Endothelial cell of umbilical vein (primary cell): ENCODE measurements at regions not wholly inside any gene's neighbourhood (a gene's known extent, or its start where the extent isn't known, plus 50 kb on each side); places are given as distances from the start of the nearest gene placed in this dataset.

ENCODE experiments used
- BruUV-seq: library from RNA; stranded (reverse); fragments of 400-500 nt; replicated peaks from 2 replicates; lab custom pipeline; 2021; lab: Mats Ljungman, UMichigan
- CTCF ChIA-PET: fragments of 300-600, 350-600 bp; sonication (Branson Sonifier 250); formaldehyde crosslinking; loops from one replicate; lab custom pipeline; 2021; ENCODE audit warnings: antibody characterized with exemption, inconsistent platforms; lab: Charles Lee
- POLR2A ChIA-PET: fragments of 300-600, 350-600 bp; sonication (Branson Sonifier 250); formaldehyde crosslinking; loops from one replicate; lab custom pipeline; 2021; ENCODE audit warnings: antibody characterized with exemption, inconsistent platforms; lab: Charles Lee
- DNase-seq: peaks from one replicate; pipeline ENCODE4 v3.0.0-alpha.2; 2011; ENCODE audit warnings: low read depth, low spot score
- FAIRE-seq: peaks from 2 replicates; lab custom pipeline; 2011; peaks lifted over from hg19 to GRCh38; lab: Jason Lieb, UNC
- H2AFZ ChIP-seq: 2 replicates; pipeline ENCODE4 v1.6.0; 2012; ENCODE audit warnings: low read depth, low read length, control low read depth, inconsistent platforms
- H3K27ac ChIP-seq: 2 replicates; pipeline ENCODE4 v1.5.1; 2011; ENCODE audit warnings: low read depth, mild to moderate bottlenecking, control low read depth, low read length, moderate library complexity; ENCODE audit not compliant: insufficient read depth
- H3K27me3 ChIP-seq, 2 experiments: 2 replicates each; pipeline versions ENCODE4 v1.6.0 to v1.6.1; 2011; ENCODE audit warnings: low read length in 2 of 2, mixed read lengths in 1 of 2; ENCODE audit not compliant: control insufficient read depth in 2 of 2, insufficient read depth in 2 of 2
- H3K36me3 ChIP-seq, 2 experiments: 2 replicates in 1 of 2; 3 replicates in 1 of 2; pipeline ENCODE4 v1.5.1; 2011; ENCODE audit warnings: low read length in 2 of 2, mild to moderate bottlenecking in 1 of 2, moderate library complexity in 1 of 2; ENCODE audit not compliant: control insufficient read depth in 2 of 2, insufficient read depth in 2 of 2; ENCODE audit errors: extremely low read depth in 1 of 2
- H3K4me1 ChIP-seq: 3 replicates; pipeline ENCODE4 v1.5.1; 2011; ENCODE audit warnings: mild to moderate bottlenecking, low read length; ENCODE audit not compliant: control insufficient read depth, insufficient read depth; ENCODE audit errors: extremely low read depth
- H3K4me2 ChIP-seq: 2 replicates; pipeline ENCODE4 v1.6.1; 2011; ENCODE audit warnings: low read length, control low read depth, mixed read lengths; ENCODE audit not compliant: insufficient read depth
- H3K4me3 ChIP-seq, 3 experiments: fragments of 200-600 bp in 1 of 3; sonication (generic), shearing (Covaris generic) in 1 of 3; replicated peaks in 1 of 3; 2 replicates each; pipeline ENCODE4 v1.5.1; 2011 to 2016; ENCODE audit warnings: control low read depth in 3 of 3, low read length in 3 of 3, mild to moderate bottlenecking in 2 of 3, inconsistent platforms in 1 of 3, low read depth in 1 of 3, moderate library complexity in 1 of 3; ENCODE audit not compliant: insufficient read depth in 1 of 3
- H3K79me2 ChIP-seq: 2 replicates; pipeline ENCODE4 v1.6.0; 2012; ENCODE audit warnings: low read length, inconsistent platforms; ENCODE audit not compliant: control insufficient read depth, insufficient read depth
- H3K9ac ChIP-seq: replicated peaks from 2 replicates; pipeline ENCODE3; 2011; ENCODE audit warnings: low read length, control low read depth; ENCODE audit not compliant: insufficient read depth; ENCODE audit errors: extremely low read depth
- H3K9me1 ChIP-seq: replicated peaks from 3 replicates; pipeline ENCODE4 v1.6.0; 2011; ENCODE audit warnings: mild to moderate bottlenecking, low read length; ENCODE audit not compliant: control insufficient read depth, insufficient read depth; ENCODE audit errors: extremely low read depth
- H3K9me3 ChIP-seq: replicated peaks from 2 replicates; pipeline ENCODE4 v1.5.1; 2012; ENCODE audit warnings: low read length, inconsistent platforms; ENCODE audit not compliant: control insufficient read depth, insufficient read depth
- H4K20me1 ChIP-seq: replicated peaks from 2 replicates; pipeline ENCODE3; 2011; ENCODE audit warnings: mild to moderate bottlenecking, low read length; ENCODE audit not compliant: control insufficient read depth, insufficient read depth; ENCODE audit errors: extremely low read depth
- CTCF ChIP-seq, 2 donors: IDR thresholded peaks; 1 replicate in 1 of 2; 2 replicates in 1 of 2; pipeline ENCODE4 v1.5.1; 2011; ENCODE audit warnings: low read length in 2 of 2, mild to moderate bottlenecking in 2 of 2, moderate library complexity in 2 of 2, control low read depth in 1 of 2, inconsistent platforms in 1 of 2, low read depth in 1 of 2; ENCODE audit not compliant: insufficient read depth in 1 of 2; ENCODE audit errors: extremely low read depth in 1 of 2
- EZH2 ChIP-seq: IDR thresholded peaks from 2 replicates; pipeline ENCODE4 v1.6.1; 2012; ENCODE audit warnings: borderline replicate concordance, low read depth, mild to moderate bottlenecking, moderate library complexity, low read length, inconsistent platforms; ENCODE audit not compliant: severe bottlenecking
- FOS ChIP-seq: IDR thresholded peaks from 2 replicates; pipeline ENCODE4 v1.6.1; 2011; ENCODE audit warnings: mild to moderate bottlenecking, low read length, moderate library complexity, borderline replicate concordance; ENCODE audit not compliant: insufficient read depth
- GATA2 ChIP-seq: IDR thresholded peaks from 2 replicates; pipeline ENCODE4 v1.7.0; 2011; ENCODE audit warnings: low read depth, mild to moderate bottlenecking, moderate library complexity, mixed read lengths, low read length; ENCODE audit not compliant: insufficient read length, insufficient read depth
- JUN ChIP-seq: IDR thresholded peaks from 2 replicates; pipeline ENCODE4 v1.6.1; 2011; ENCODE audit warnings: borderline replicate concordance, low read depth; ENCODE audit not compliant: insufficient read length, insufficient read depth
- MAX ChIP-seq: IDR thresholded peaks from 2 replicates; pipeline ENCODE4 v1.6.1; 2011; ENCODE audit not compliant: insufficient read depth, insufficient read length
- MYC ChIP-seq: IDR thresholded peaks from one replicate; pipeline ENCODE4 v1.6.1; 2011; ENCODE audit warnings: mild to moderate bottlenecking, low read depth, low read length
- POLR2A ChIP-seq: IDR thresholded peaks from 2 replicates; pipeline ENCODE4 v1.6.1; 2012; ENCODE audit warnings: low read depth, mild to moderate bottlenecking, control low read depth, low read length
- dilution Hi-C: fragments of 300-500 bp; cut with MboI; formaldehyde crosslinking; loops from one replicate; pipeline ENCODE4 v1.15.0; 2019; ENCODE audit warnings: low sequenced_read_pairs; ENCODE audit not compliant: extremely low pct_ligation_motif_present
- intact Hi-C: fragments of 100-400 bp; cut with micrococcal nuclease; formaldehyde crosslinking; loops from one replicate; pipeline ENCODE4 v1.10.0; 2022

GRCh38 chr5:40022057-40022456, 597.3 kb upstream of the DAB2 start:
- ChIA-PET CTCF (no interaction called here), POLR2A (no interaction called here)
- no peaks in the 10 kb centered on the region for H3K79me2 ChIP-seq
- BruUV-seq = no TSS peak
- no peaks in the 10 kb centered on the region for H3K27me3 ChIP-seq
- H4K20me1 ChIP-seq = no peaks in the 10 kb centered on the region
- no peaks in the 10 kb centered on the region for H3K36me3 ChIP-seq
- TF ChIP-seq JUN (no peak), GATA2 (no peak), POLR2A (no peak), MYC (no peak)
- no peaks in the 10 kb centered on the region for H3K9me1 ChIP-seq
- intact Hi-C loops = no loop called here
- H3K4me3 ChIP-seq = no peak overlapping the region
- dilution Hi-C loops = no loop called here
- no peak overlapping the region for H3K27ac ChIP-seq
- no peak for FAIRE-seq
- DNase-seq = no peak
- no peak overlapping the region for H3K4me2 ChIP-seq
- no peaks in the 10 kb centered on the region for H3K4me1 ChIP-seq
- no peak overlapping the region for H2AFZ ChIP-seq
- H3K9me3 ChIP-seq = no peaks in the 10 kb centered on the region
- no peak overlapping the region for H3K9ac ChIP-seq

GRCh38 chr5:40021007-40021406, 596.2 kb upstream of the DAB2 start:
- H3K4me1 ChIP-seq = no peaks in the 10 kb centered on the region
- no peak overlapping the region for H3K4me2 ChIP-seq
- peak; percentile 14 for DNase-seq
- no peaks in the 10 kb centered on the region for H3K36me3 ChIP-seq
- H4K20me1 ChIP-seq = no peaks in the 10 kb centered on the region
- no peak overlapping the region for H3K4me3 ChIP-seq
- no peaks in the 10 kb centered on the region for H3K27me3 ChIP-seq
- TF ChIP-seq GATA2 (no peak), FOS (no peak), CTCF (IDR thresholded peaks at IDR 0.05; ENCODE audit: extremely low read depth in 1 of 2, insufficient read depth in 1 of 2, low read depth in 1 of 2, low read length in 2 of 2) (no peak), MAX (no peak), JUN (no peak), POLR2A (no peak), EZH2 (no peak), MYC (no peak)
- H3K27ac ChIP-seq = no peak overlapping the region
- ChIA-PET CTCF (interaction anchor here (0.6 to 1.9 kb wide), 6 partner anchors 27 to 669 kb away, joined by 3 to 5 read pairs (median 3); no protein-coding TSS in a partner anchor), POLR2A (no interaction called here)
- H3K9me3 ChIP-seq = no peaks in the 10 kb centered on the region
- dilution Hi-C loops = no loop called here
- H2AFZ ChIP-seq = no peak overlapping the region
- intact Hi-C loops = loop anchor here (1.0 kb wide), 1 partner anchor 667 kb away; no protein-coding TSS in a partner anchor
- no peaks in the 10 kb centered on the region for H3K79me2 ChIP-seq
- no peak for FAIRE-seq
- H3K9me1 ChIP-seq = no peaks in the 10 kb centered on the region
- BruUV-seq = no TSS peak
- H3K9ac ChIP-seq = no peak overlapping the region
